CD14-positive monocyte (primary cell): ENCODE measurements at regions not wholly inside any gene's neighbourhood (a gene's known extent, or its start where the extent isn't known, plus 50 kb on each side); places are given as distances from the start of the nearest gene placed in this dataset.
A peak's percentile ranks its signal among the peaks of the same experiment; 100 is the strongest.
"Not testable (repeated sequence)": the region's sequence is repeated elsewhere in the genome, so short reads cannot be mapped to it uniquely, and the experiment has no call there.

ENCODE experiments used
- DNase-seq, 3 donors: peaks; one replicate each; pipeline ENCODE4 v3.0.0-alpha.2; 2011 to 2022
- H2AFZ ChIP-seq: 2 replicates; pipeline ENCODE4 v1.6.0; 2012; ENCODE audit warnings: mild to moderate bottlenecking, low read depth, low read length, inconsistent platforms; ENCODE audit not compliant: insufficient read depth, poor library complexity, severe bottlenecking
- H3K27ac ChIP-seq, 2 donors: 1 replicate in 1 of 2; 2 replicates in 1 of 2; pipeline ENCODE4 v1.5.1; 2012 to 2013; ENCODE audit warnings: low read length in 2 of 2, control low read depth in 1 of 2, inconsistent platforms in 1 of 2, low read depth in 1 of 2, mild to moderate bottlenecking in 1 of 2
- H3K27me3 ChIP-seq, 2 donors: one replicate each; pipeline versions ENCODE4 v1.6.0 to v1.6.1; 2011 to 2013; ENCODE audit warnings: low read length in 2 of 2; ENCODE audit not compliant: control insufficient read depth in 2 of 2, insufficient read depth in 2 of 2
- H3K36me3 ChIP-seq, 2 donors: replicated peaks in 1 of 2; 1 replicate in 1 of 2; 2 replicates in 1 of 2; pipeline versions ENCODE4 v1.5.1 to v1.6.1; 2012 to 2013; ENCODE audit warnings: low read length in 2 of 2, control low read depth in 1 of 2, inconsistent platforms in 1 of 2, mild to moderate bottlenecking in 1 of 2; ENCODE audit not compliant: insufficient read depth in 2 of 2, control insufficient read depth in 1 of 2
- H3K4me1 ChIP-seq, 2 donors: 1 replicate in 1 of 2; 2 replicates in 1 of 2; pipeline versions ENCODE4 v1.5.1 to v1.6.1; 2012 to 2013; ENCODE audit warnings: low read length in 2 of 2, control low read depth in 1 of 2, inconsistent platforms in 1 of 2, mild to moderate bottlenecking in 1 of 2, moderate library complexity in 1 of 2; ENCODE audit not compliant: insufficient read depth in 2 of 2, control insufficient read depth in 1 of 2
- H3K4me2 ChIP-seq: replicated peaks from 2 replicates; pipeline ENCODE3; 2012; ENCODE audit warnings: low read length, moderate library complexity, mild to moderate bottlenecking; ENCODE audit not compliant: poor library complexity, severe bottlenecking; ENCODE audit errors: extremely low read depth
- H3K4me3 ChIP-seq, 3 experiments: fragments of 200-600 bp in 1 of 3; sonication (generic) in 1 of 3; replicated peaks in 1 of 3; 1 replicate in 2 of 3; 2 replicates in 1 of 3; pipeline ENCODE4 v1.5.1; 2011 to 2013; ENCODE audit warnings: low read length in 3 of 3, mild to moderate bottlenecking in 3 of 3, control low read depth in 2 of 3, low read depth in 2 of 3, inconsistent platforms in 1 of 3, moderate library complexity in 1 of 3
- H3K79me2 ChIP-seq: 2 replicates; pipeline ENCODE4 v1.6.0; 2012; ENCODE audit warnings: mild to moderate bottlenecking, control low read depth, inconsistent platforms, low read length, moderate library complexity; ENCODE audit not compliant: insufficient read depth
- H3K9ac ChIP-seq: 2 replicates; pipeline ENCODE4 v1.6.0; 2017; ENCODE audit warnings: low read length, mild to moderate bottlenecking; ENCODE audit not compliant: insufficient read depth, poor library complexity, severe bottlenecking
- H3K9me3 ChIP-seq, 2 donors: replicated peaks in 1 of 2; 1 replicate in 1 of 2; 2 replicates in 1 of 2; pipeline versions ENCODE4 v1.5.1 to v1.6.1; 2012 to 2013; ENCODE audit warnings: low read length in 2 of 2, control low read depth in 1 of 2; ENCODE audit not compliant: control insufficient read depth in 1 of 2, insufficient read depth in 1 of 2
- H4K20me1 ChIP-seq: 2 replicates; pipeline ENCODE4 v1.6.0; 2012; ENCODE audit warnings: mild to moderate bottlenecking, low read length, control low read depth, moderate library complexity; ENCODE audit not compliant: insufficient read depth
- H3K27ac Mint-ChIP-seq, 7 donors: one replicate each; pipeline ENCODE4 v1.8.0; 2020; ENCODE audit warnings: mild to moderate bottlenecking in 7 of 7, mixed read lengths in 7 of 7, moderate library complexity in 6 of 7, inconsistent platforms in 2 of 7
- H3K27me3 Mint-ChIP-seq, 3 donors: one replicate each; pipeline ENCODE4 v1.8.0; 2021 to 2022; ENCODE audit warnings: low read depth in 3 of 3, mild to moderate bottlenecking in 3 of 3, mixed read lengths in 3 of 3, moderate library complexity in 3 of 3, inconsistent platforms in 1 of 3
- H3K36me3 Mint-ChIP-seq, 2 donors: one replicate each; pipeline ENCODE4 v1.8.0; 2020; ENCODE audit warnings: mixed read lengths in 2 of 2, inconsistent platforms in 1 of 2, mild to moderate bottlenecking in 1 of 2
- H3K4me1 Mint-ChIP-seq: one replicate; pipeline ENCODE4 v1.8.0; 2020; ENCODE audit warnings: mild to moderate bottlenecking, mixed read lengths
- H3K4me3 Mint-ChIP-seq, 2 donors: one replicate each; pipeline ENCODE4 v1.8.0; 2020; ENCODE audit warnings: mild to moderate bottlenecking in 2 of 2, mixed read lengths in 2 of 2, moderate library complexity in 1 of 2
- H3K9me3 Mint-ChIP-seq, 7 donors: one replicate each; pipeline ENCODE4 v1.8.0; 2020 to 2022; ENCODE audit warnings: mixed read lengths in 7 of 7, mild to moderate bottlenecking in 6 of 7, moderate library complexity in 6 of 7, inconsistent platforms in 2 of 7
- WGBS: methylation state at CpG from one replicate; pipeline ENCODE4 v1.1.5; 2013; ENCODE audit warnings: missing lambda C conversion rate; ENCODE audit not compliant: insufficient coverage; 5-methylcytosine and 5-hydroxymethylcytosine counted together
- intact Hi-C, 2 donors: fragments of 100-400 bp; cut with micrococcal nuclease; formaldehyde crosslinking; loops; one replicate each; pipeline versions ENCODE4 v1.15.0 to v1.15.1; 2023
- TF ChIP-seq, protein P1 (sequence below): fragments of 200-600 bp; IDR thresholded peaks from one replicate; pipeline ENCODE4 v1.8.0; 2022; ENCODE audit warnings: antibody characterized with exemption, mild to moderate bottlenecking

DNA sequence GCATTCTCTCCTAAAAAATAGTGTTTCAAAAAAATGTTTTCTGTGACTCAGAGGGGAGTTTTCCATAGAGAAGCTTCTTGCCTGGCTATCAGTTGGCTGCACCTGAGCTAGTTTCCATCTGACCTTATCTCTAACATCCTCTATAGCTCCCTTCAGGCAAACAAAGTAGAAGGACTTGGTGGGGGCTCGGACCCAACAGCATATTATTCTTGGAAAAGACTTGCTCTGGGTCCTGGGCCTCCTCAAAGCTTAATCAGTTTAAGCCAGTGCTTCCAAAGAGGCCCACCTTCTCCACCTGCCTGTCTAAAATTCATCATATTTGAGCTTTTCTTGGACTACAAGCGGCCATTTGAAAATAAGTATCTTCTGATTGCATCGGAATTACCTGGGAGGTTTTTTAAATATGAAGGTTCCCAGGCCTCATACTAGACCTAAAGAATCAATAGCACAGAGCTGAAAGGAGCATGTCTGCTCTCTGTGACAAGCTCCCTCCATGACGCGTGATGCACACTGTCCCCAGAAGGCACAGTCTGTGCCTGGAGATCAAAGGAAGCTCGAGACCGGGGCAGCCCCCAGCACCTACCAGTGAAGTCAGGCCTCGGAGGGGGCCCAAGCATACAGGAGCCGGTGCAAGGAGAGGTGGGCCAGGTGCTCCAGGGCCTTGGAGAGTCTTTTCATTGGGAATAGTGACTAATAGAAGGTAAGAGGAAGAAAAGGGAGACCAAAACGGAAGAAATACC is 80.6 kb upstream of the HIVEP1 start:
- H3K4me3 Mint-ChIP-seq = no peak overlapping the region
- no peaks in the 10 kb centered on the region for H3K36me3 ChIP-seq
- WGBS = 100% methylated on average over 6 of the region's 10 CpGs
- intact Hi-C loops = no loop called here
- no peaks in the 10 kb centered on the region for H4K20me1 ChIP-seq
- TF ChIP-seq, protein P1, sequence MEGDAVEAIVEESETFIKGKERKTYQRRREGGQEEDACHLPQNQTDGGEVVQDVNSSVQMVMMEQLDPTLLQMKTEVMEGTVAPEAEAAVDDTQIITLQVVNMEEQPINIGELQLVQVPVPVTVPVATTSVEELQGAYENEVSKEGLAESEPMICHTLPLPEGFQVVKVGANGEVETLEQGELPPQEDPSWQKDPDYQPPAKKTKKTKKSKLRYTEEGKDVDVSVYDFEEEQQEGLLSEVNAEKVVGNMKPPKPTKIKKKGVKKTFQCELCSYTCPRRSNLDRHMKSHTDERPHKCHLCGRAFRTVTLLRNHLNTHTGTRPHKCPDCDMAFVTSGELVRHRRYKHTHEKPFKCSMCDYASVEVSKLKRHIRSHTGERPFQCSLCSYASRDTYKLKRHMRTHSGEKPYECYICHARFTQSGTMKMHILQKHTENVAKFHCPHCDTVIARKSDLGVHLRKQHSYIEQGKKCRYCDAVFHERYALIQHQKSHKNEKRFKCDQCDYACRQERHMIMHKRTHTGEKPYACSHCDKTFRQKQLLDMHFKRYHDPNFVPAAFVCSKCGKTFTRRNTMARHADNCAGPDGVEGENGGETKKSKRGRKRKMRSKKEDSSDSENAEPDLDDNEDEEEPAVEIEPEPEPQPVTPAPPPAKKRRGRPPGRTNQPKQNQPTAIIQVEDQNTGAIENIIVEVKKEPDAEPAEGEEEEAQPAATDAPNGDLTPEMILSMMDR = no peak
- no peaks in the 10 kb centered on the region for H3K36me3 Mint-ChIP-seq
- no peak for DNase-seq
- no peaks in the 10 kb centered on the region for H3K4me1 ChIP-seq
- H3K9me3 ChIP-seq = peaks cover 0 to 13% of the 10 kb centered on the region in 2 donors
- peaks cover 1% of the 10 kb centered on the region for H3K4me1 Mint-ChIP-seq
- H3K27me3 Mint-ChIP-seq = peaks cover 1 to 3% (median 2%) of the 10 kb centered on the region in 3 donors
- H3K27me3 ChIP-seq = no peaks in the 10 kb centered on the region
- no peak overlapping the region for H3K9ac ChIP-seq
- H3K4me3 ChIP-seq = no peak overlapping the region
- H2AFZ ChIP-seq = no peak overlapping the region
- H3K4me2 ChIP-seq = no peak overlapping the region
- no peaks in the 10 kb centered on the region for H3K79me2 ChIP-seq
- H3K27ac ChIP-seq = no peak overlapping the region
- peak overlapping the region in 2 of 7 donors; percentile 3 to 55 for H3K27ac Mint-ChIP-seq
- peaks cover 0 to 5% (median 3%) of the 10 kb centered on the region in 7 donors for H3K9me3 Mint-ChIP-seq

DNA sequence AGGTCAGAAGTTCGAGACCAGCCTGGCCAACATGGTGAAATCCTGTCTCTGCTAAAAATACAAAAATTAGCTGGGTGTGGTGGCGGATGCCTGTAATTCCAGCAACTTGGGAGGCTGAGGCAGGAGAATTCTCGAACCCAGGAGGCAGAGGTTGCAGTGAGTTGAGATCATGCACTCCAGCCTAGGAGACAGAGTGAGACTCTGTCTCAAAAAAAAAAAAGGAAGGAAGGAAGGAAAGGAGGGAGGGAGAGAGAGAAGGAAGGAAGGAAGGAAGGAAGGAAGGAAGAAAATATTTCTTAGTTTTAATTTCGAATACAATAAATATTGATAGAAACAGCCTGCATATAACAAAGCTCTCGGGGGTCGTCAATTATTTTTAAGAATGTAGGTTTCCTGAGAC is 81.3 kb upstream of the HIVEP1 start:
- intact Hi-C loops, H3K27ac Mint-ChIP-seq, H3K4me3 ChIP-seq, H3K27ac ChIP-seq, H3K36me3 ChIP-seq, H3K4me2 ChIP-seq, H3K27me3 ChIP-seq, H3K4me3 Mint-ChIP-seq, H2AFZ ChIP-seq, H3K4me1 ChIP-seq, H3K4me1 Mint-ChIP-seq, H3K9me3 Mint-ChIP-seq, H4K20me1 ChIP-seq, DNase-seq, H3K9ac ChIP-seq, H3K27me3 Mint-ChIP-seq, H3K36me3 Mint-ChIP-seq, H3K79me2 ChIP-seq: not testable (repeated sequence)
- peaks cover 0 to 13% of the 10 kb centered on the region in 2 donors for H3K9me3 ChIP-seq
- 96% methylated on average over 3 of the region's 6 CpGs for WGBS
